Hepatocyte (in vitro differentiated cells): ENCODE measurements at regions not wholly inside any gene's neighbourhood (a gene's known extent, or its start where the extent isn't known, plus 50 kb on each side); places are given as distances from the start of the nearest gene placed in this dataset.

ENCODE experiments used
- DNase-seq: peaks from one replicate; pipeline ENCODE4 v3.0.0-alpha.2; 2016; ENCODE audit warnings: low spot score
- H2AFZ ChIP-seq: fragments of 200-600 bp; sonication (generic); 2 replicates; pipeline ENCODE4 v1.6.0; 2016; ENCODE audit warnings: antibody characterized with exemption, mild to moderate bottlenecking
- H3K27ac ChIP-seq: fragments of 200-600 bp; sonication (generic); 2 replicates; pipeline ENCODE4 v1.5.1; 2016; ENCODE audit warnings: mild to moderate bottlenecking
- H3K27me3 ChIP-seq: fragments of 200-600 bp; sonication (generic); 2 replicates; pipeline ENCODE4 v1.6.1; 2016
- H3K36me3 ChIP-seq: fragments of 200-600 bp; sonication (generic); replicated peaks from 2 replicates; pipeline ENCODE4 v1.5.1; 2016; ENCODE audit warnings: low read depth; ENCODE audit not compliant: insufficient read depth
- H3K4me1 ChIP-seq: fragments of 200-600 bp; sonication (generic); 2 replicates; pipeline ENCODE4 v1.5.1; 2016; ENCODE audit warnings: mild to moderate bottlenecking, moderate library complexity; ENCODE audit not compliant: insufficient read depth
- H3K4me2 ChIP-seq: fragments of 200-600 bp; sonication (generic); 2 replicates; pipeline ENCODE4 v1.6.0; 2016
- H3K4me3 ChIP-seq: fragments of 200-600 bp; sonication (generic); 2 replicates; pipeline ENCODE4 v1.5.1; 2016; ENCODE audit warnings: mild to moderate bottlenecking
- H3K79me2 ChIP-seq: fragments of 200-600 bp; sonication (generic); 2 replicates; pipeline ENCODE4 v1.6.0; 2017; ENCODE audit warnings: mild to moderate bottlenecking
- H3K9me2 ChIP-seq: fragments of 200-600 bp; sonication (generic); replicated peaks from 2 replicates; pipeline ENCODE4 v1.6.0; 2017; ENCODE audit warnings: mild to moderate bottlenecking; ENCODE audit not compliant: insufficient read depth
- H3K9me3 ChIP-seq: fragments of 200-600 bp; sonication (generic); 2 replicates; pipeline ENCODE4 v1.5.1; 2016; ENCODE audit warnings: low read depth, mild to moderate bottlenecking
- H4K20me1 ChIP-seq: fragments of 200-600 bp; sonication (generic); 2 replicates; pipeline ENCODE4 v1.6.0; 2016; ENCODE audit warnings: mild to moderate bottlenecking; ENCODE audit not compliant: insufficient read depth, poor library complexity, severe bottlenecking
- EZH2 ChIP-seq: fragments of 200-600 bp; sonication (generic); IDR thresholded peaks from 2 replicates; pipeline ENCODE4 v1.6.1; 2016; ENCODE audit warnings: antibody characterized with exemption, mild to moderate bottlenecking, borderline replicate concordance
- EZH2phosphoT487 ChIP-seq: fragments of 200-600 bp; sonication (generic); IDR thresholded peaks from one replicate; pipeline ENCODE4 v1.6.1; 2018; ENCODE audit warnings: antibody characterized with exemption, mild to moderate bottlenecking, low read depth, moderate library complexity; ENCODE audit not compliant: unreplicated experiment, severe bottlenecking
- WGBS: methylation state at CpG from one replicate; pipeline ENCODE4 v1.1.6; 2016; ENCODE audit warnings: low lambda C conversion rate; ENCODE audit errors: missing lambda C conversion rate; 5-methylcytosine and 5-hydroxymethylcytosine counted together
- TF ChIP-seq, protein P1 (sequence below): fragments of 200-600 bp; sonication (generic); IDR thresholded peaks from 2 replicates; pipeline ENCODE4 v1.5.1; 2016; ENCODE audit warnings: antibody characterized with exemption, mild to moderate bottlenecking; ENCODE audit not compliant: poor library complexity

- Histone ChIP-seq H2AFZ (no peak overlapping the region), H4K20me1 (no peaks in the 10 kb centered on the region), H3K4me3 (no peak overlapping the region), H3K36me3 (no peaks in the 10 kb centered on the region), H3K9me3 (no peaks in the 10 kb centered on the region), H3K27me3 (no peaks in the 10 kb centered on the region), H3K79me2 (no peaks in the 10 kb centered on the region), H3K4me2 (no peak overlapping the region), H3K9me2 (no peaks in the 10 kb centered on the region), H3K4me1 (no peaks in the 10 kb centered on the region), H3K27ac (peak overlapping the region; percentile 28)
- DNase-seq = no peak
- WGBS = 63% methylated on average over 3 of the region's 3 CpGs
- TF ChIP-seq EZH2phosphoT487 (no peak), EZH2 (no peak)
Measured at GRCh38 chr7:91694351-91694841, 186.1 kb downstream of the MTERF1 start.

- no peaks in the 10 kb centered on the region for H3K27me3 ChIP-seq
- no peaks in the 10 kb centered on the region for H3K4me1 ChIP-seq
- no peak overlapping the region for H3K27ac ChIP-seq
- H3K9me2 ChIP-seq = no peaks in the 10 kb centered on the region
- no peak overlapping the region for H3K4me2 ChIP-seq
- no peaks in the 10 kb centered on the region for H3K9me3 ChIP-seq
- no peaks in the 10 kb centered on the region for H3K79me2 ChIP-seq
- WGBS = 90% methylated on average over 1 of the region's 1 CpG
- no peak overlapping the region for H2AFZ ChIP-seq
- H3K4me3 ChIP-seq = no peak overlapping the region
- H4K20me1 ChIP-seq = no peaks in the 10 kb centered on the region
- H3K36me3 ChIP-seq = no peaks in the 10 kb centered on the region
- no peak for DNase-seq
- TF ChIP-seq EZH2 = no peak
- no peak for TF ChIP-seq EZH2phosphoT487
Measured at GRCh38 chr7:91710881-91711280, 169.6 kb downstream of the MTERF1 start.

GRCh38 chr7:91713669-91714068, 166.8 kb downstream of the MTERF1 start:
- no peak overlapping the region for H3K4me2 ChIP-seq

DNA sequence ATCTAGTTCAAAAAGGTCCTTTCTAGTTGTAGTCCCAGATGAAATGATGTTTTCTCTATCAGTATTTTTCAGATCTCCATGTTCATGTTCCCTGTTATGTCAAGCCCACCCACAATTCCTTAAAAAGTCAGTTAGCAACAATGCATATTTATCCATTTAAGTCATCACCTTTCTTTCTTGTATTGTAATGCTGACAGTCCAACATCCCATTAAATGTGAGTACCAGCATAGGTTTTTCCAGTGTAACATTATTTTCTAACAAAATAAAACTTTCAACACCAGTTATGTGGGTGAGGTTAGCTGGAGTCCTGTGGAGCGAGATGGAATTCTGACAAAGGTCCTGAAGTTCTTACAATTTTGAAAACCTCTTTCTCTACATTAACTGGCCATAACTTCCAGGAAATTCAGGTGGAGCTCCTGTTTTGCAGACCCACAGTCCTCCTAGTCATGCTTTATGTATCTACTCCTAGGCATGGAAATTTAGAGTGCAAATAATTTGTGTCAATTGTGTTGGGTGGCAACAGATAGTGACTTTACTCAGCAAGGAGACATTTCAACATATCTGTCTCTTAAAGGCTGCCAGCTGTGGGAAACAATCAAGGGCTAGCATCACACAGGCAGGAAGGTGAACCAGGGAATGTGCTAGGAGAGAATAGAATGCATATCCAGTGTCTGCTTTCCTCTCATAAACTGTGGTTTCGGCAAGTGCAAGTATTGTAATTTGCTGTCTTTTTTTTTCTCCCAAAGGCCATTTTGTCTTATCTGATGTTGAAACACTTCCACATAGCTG, 162.6 kb downstream of the MTERF1 start:
- no peaks in the 10 kb centered on the region for H3K79me2 ChIP-seq
- no peaks in the 10 kb centered on the region for H3K4me1 ChIP-seq
- H3K36me3 ChIP-seq = no peaks in the 10 kb centered on the region
- H4K20me1 ChIP-seq = no peaks in the 10 kb centered on the region
- TF ChIP-seq EZH2phosphoT487 (no peak), EZH2 (no peak)
- TF ChIP-seq, protein P1, sequence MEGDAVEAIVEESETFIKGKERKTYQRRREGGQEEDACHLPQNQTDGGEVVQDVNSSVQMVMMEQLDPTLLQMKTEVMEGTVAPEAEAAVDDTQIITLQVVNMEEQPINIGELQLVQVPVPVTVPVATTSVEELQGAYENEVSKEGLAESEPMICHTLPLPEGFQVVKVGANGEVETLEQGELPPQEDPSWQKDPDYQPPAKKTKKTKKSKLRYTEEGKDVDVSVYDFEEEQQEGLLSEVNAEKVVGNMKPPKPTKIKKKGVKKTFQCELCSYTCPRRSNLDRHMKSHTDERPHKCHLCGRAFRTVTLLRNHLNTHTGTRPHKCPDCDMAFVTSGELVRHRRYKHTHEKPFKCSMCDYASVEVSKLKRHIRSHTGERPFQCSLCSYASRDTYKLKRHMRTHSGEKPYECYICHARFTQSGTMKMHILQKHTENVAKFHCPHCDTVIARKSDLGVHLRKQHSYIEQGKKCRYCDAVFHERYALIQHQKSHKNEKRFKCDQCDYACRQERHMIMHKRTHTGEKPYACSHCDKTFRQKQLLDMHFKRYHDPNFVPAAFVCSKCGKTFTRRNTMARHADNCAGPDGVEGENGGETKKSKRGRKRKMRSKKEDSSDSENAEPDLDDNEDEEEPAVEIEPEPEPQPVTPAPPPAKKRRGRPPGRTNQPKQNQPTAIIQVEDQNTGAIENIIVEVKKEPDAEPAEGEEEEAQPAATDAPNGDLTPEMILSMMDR = no peak
- H3K27me3 ChIP-seq = no peaks in the 10 kb centered on the region
- H3K27ac ChIP-seq = no peak overlapping the region
- H3K4me3 ChIP-seq = no peak overlapping the region
- H2AFZ ChIP-seq = no peak overlapping the region
- 73% methylated on average over 2 of the region's 2 CpGs for WGBS
- H3K9me3 ChIP-seq = no peaks in the 10 kb centered on the region
- DNase-seq = no peak
- no peaks in the 10 kb centered on the region for H3K9me2 ChIP-seq
- no peak overlapping the region for H3K4me2 ChIP-seq

More at GRCh38 chr7:91713669-91714068, 166.8 kb downstream of the MTERF1 start:
- Histone ChIP-seq H3K79me2 (no peaks in the 10 kb centered on the region), H3K4me1 (no peaks in the 10 kb centered on the region), H3K9me3 (no peaks in the 10 kb centered on the region), H3K27me3 (no peaks in the 10 kb centered on the region), H3K4me3 (no peak overlapping the region), H4K20me1 (no peaks in the 10 kb centered on the region), H3K36me3 (no peaks in the 10 kb centered on the region), H2AFZ (no peak overlapping the region), H3K9me2 (no peaks in the 10 kb centered on the region), H3K27ac (no peak overlapping the region)
- no peak for DNase-seq
- TF ChIP-seq, protein P1 = no peak
- TF ChIP-seq EZH2phosphoT487 (no peak), EZH2 (no peak)
